ENCODE measurements at regions not wholly inside any gene's neighbourhood (a gene's known extent, or its start where the extent isn't known, plus 50 kb on each side); places are given as distances from the start of the nearest gene placed in this dataset.

- Histone ChIP-seq H3K27ac (replicated peaks) (no peak overlapping the region), H3K27me3 (ENCODE audit: insufficient read depth, poor library complexity, severe bottlenecking) (peaks cover 5% of the 10 kb centered on the region), H3K4me3 (replicated peaks; ENCODE audit: insufficient read depth, low read length) (no peak overlapping the region)
- no peak for TF ChIP-seq CTCF (IDR thresholded peaks at IDR 0.05; ENCODE audit: insufficient read depth, low read length)
- TF ChIP-seq SPI1 (IDR thresholded peaks at IDR 0.05; ENCODE audit: borderline replicate concordance, low read depth) = no peak
- no peak for TF ChIP-seq POLR2AphosphoS5 (IDR thresholded peaks at IDR 0.05; ENCODE audit: low read depth)
- TF ChIP-seq GABPA (IDR thresholded peaks at IDR 0.05; ENCODE audit: low read depth) = no peak
- no peak for TF ChIP-seq REST (IDR thresholded peaks at IDR 0.05; ENCODE audit: insufficient replicate concordance, low read depth)
- DNase-seq (ENCODE audit: low read depth in 1 of 2, low spot score in 1 of 2) = no peak
Measured at GRCh38 chr5:169424670-169425378, 123.9 kb upstream of the SLIT3 start.

- TF ChIP-seq POLR2AphosphoS5 (IDR thresholded peaks at IDR 0.05; ENCODE audit: low read depth) (no peak), SPI1 (IDR thresholded peaks at IDR 0.05; ENCODE audit: borderline replicate concordance, low read depth) (no peak), REST (IDR thresholded peaks at IDR 0.05; ENCODE audit: insufficient replicate concordance, low read depth) (no peak), CTCF (IDR thresholded peaks at IDR 0.05; ENCODE audit: insufficient read depth, low read length) (no peak), GABPA (IDR thresholded peaks at IDR 0.05; ENCODE audit: low read depth) (no peak)
- Histone ChIP-seq H3K27me3 (ENCODE audit: insufficient read depth, poor library complexity, severe bottlenecking) (peaks cover 5% of the 10 kb centered on the region), H3K27ac (replicated peaks) (no peak overlapping the region), H3K4me3 (replicated peaks; ENCODE audit: insufficient read depth, low read length) (no peak overlapping the region)
- no peak for DNase-seq (ENCODE audit: low read depth in 1 of 2, low spot score in 1 of 2)
Measured at GRCh38 chr5:169424279-169424655, 123.3 kb upstream of the SLIT3 start.

GRCh38 chr5:169423580-169424278 lies 122.8 kb upstream of the SLIT3 start:
- no peak overlapping the region for H3K4me3 ChIP-seq (replicated peaks; ENCODE audit: insufficient read depth, low read length)
- no peak overlapping the region for H3K27ac ChIP-seq (replicated peaks)
- peaks cover 5% of the 10 kb centered on the region for H3K27me3 ChIP-seq (ENCODE audit: insufficient read depth, poor library complexity, severe bottlenecking)
- DNase-seq (ENCODE audit: low read depth in 1 of 2, low spot score in 1 of 2) = no peak
- TF ChIP-seq CTCF (IDR thresholded peaks at IDR 0.05; ENCODE audit: insufficient read depth, low read length) = no peak
- TF ChIP-seq SPI1 (IDR thresholded peaks at IDR 0.05; ENCODE audit: borderline replicate concordance, low read depth) = no peak
- no peak for TF ChIP-seq POLR2AphosphoS5 (IDR thresholded peaks at IDR 0.05; ENCODE audit: low read depth)
- no peak for TF ChIP-seq GABPA (IDR thresholded peaks at IDR 0.05; ENCODE audit: low read depth)
- TF ChIP-seq REST (IDR thresholded peaks at IDR 0.05; ENCODE audit: insufficient replicate concordance, low read depth) = no peak

Measured in HL-60 (cell line).